GM10266 (cell line): ENCODE measurements at regions not wholly inside any gene's neighbourhood (a gene's known extent, or its start where the extent isn't known, plus 50 kb on each side); places are given as distances from the start of the nearest gene placed in this dataset.

ENCODE experiments used
- DNase-seq: peaks from one replicate; pipeline ENCODE4 v3.0.0; 2012; ENCODE audit errors: extremely low spot score
- TF ChIP-seq, protein P1 (sequence below): IDR thresholded peaks from 2 replicates; pipeline ENCODE4 v1.5.1; 2012; ENCODE audit warnings: mild to moderate bottlenecking, low read depth; ENCODE audit not compliant: control insufficient read depth, insufficient read depth; ENCODE audit errors: missing control alignments

DNA sequence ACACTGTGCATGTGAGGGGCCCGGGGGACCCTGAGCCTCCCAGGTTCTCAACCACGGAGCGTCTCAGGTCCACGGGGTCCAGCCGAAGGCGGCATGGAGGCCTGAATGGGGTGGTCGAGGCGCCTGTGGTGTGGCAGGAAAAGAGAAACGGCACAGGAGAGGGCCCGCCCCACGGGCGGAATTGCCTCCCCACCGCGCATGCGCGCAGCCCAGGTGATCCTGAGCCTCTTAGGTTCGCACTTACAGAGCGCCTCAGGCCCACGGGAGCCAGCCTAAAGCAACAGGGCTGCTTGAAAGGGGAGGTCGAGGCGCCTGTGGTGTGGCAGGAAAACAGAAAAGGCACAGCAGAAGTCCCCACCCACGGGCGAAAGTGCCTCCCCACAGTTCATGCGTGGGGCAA is 311.0 kb downstream of the ALG10 start:
- DNase-seq = no peak
- TF ChIP-seq, protein P1, sequence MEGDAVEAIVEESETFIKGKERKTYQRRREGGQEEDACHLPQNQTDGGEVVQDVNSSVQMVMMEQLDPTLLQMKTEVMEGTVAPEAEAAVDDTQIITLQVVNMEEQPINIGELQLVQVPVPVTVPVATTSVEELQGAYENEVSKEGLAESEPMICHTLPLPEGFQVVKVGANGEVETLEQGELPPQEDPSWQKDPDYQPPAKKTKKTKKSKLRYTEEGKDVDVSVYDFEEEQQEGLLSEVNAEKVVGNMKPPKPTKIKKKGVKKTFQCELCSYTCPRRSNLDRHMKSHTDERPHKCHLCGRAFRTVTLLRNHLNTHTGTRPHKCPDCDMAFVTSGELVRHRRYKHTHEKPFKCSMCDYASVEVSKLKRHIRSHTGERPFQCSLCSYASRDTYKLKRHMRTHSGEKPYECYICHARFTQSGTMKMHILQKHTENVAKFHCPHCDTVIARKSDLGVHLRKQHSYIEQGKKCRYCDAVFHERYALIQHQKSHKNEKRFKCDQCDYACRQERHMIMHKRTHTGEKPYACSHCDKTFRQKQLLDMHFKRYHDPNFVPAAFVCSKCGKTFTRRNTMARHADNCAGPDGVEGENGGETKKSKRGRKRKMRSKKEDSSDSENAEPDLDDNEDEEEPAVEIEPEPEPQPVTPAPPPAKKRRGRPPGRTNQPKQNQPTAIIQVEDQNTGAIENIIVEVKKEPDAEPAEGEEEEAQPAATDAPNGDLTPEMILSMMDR = no peak

DNA sequence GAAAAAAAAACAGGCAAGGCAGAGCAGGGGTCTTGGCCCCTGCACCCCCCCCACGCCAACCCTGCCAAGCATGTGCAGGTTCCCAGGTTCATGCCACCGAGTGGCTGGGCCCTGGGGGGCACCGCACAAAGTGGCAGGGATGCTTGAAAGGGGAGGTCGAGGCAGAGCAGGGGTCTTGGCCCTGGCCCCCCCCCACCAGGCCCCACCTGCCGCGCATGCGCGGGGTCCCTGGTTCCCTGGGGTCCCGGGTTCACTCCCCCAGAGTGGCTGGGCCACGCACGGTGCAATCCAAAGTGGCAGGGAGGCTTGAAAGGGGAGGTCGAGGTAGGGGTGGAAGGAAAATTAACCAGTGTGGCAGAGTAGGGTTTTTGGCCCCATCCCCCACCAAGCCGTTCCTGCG is 312.2 kb downstream of the ALG10 start:
- TF ChIP-seq, protein P1 = no peak
- DNase-seq = no peak

DNA sequence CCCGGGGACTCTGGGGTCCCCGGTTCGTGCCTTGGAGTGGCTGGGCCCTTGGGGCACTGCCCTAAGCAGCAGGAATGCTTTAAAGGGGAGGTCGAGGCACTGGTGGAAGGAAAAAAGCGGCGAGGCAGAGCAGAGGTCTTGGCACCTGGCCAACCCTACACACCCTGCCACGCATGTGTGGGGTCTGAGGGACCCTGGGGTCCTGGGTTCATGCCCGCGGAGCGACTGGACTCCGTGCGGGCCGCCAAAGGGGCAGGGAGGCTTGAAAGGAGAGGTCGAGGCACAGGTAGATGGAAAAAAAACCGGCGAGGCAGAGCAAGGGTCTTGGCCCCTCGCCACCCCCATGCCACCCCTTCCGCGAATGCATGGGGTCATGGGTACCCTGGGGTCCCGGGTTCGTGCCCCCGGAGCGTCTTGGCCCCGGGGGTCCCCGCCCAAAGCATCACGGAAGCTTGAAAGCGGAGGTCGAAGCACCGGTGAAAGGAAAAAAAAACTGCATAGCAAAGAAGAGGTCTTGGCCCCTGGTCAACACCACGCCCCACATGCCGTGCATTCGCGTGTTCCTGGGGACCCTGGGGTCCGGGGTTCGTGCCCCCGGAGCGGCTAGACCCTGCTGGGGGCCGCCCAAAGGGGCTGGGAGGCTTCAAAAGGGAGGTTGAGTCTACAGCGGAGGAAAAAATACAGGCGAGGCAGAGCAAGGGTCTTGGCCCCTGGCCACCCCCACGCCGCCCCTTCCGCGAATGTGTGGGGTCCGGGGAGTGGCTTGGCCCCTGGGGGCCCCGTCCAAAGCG is 312.9 kb downstream of the ALG10 start:
- no peak for DNase-seq
- TF ChIP-seq, protein P1 = no peak

DNA sequence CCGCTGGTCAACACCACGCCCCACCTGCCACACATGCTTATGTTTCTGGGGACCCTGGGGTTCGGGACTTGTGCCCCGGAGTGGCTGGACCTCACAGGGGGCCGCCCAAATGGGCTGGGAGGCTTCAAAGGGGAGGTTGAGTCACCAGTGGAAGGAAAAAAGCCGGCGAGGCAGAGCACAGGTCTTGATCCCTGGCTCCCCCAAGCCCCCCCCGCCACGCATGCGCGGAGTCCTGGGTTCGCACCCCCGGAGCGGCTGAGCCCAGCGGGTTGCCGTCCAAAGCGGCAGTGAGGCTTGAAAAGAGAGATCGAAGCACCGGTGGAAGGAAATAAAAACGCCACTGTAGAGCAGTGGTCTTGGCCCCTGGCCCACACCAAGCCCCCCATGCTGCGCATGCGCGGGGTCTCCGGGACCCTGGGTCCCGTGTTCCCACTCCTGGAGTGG is 313.5 kb downstream of the ALG10 start:
- TF ChIP-seq, protein P1 = no peak
- DNase-seq = no peak

DNA sequence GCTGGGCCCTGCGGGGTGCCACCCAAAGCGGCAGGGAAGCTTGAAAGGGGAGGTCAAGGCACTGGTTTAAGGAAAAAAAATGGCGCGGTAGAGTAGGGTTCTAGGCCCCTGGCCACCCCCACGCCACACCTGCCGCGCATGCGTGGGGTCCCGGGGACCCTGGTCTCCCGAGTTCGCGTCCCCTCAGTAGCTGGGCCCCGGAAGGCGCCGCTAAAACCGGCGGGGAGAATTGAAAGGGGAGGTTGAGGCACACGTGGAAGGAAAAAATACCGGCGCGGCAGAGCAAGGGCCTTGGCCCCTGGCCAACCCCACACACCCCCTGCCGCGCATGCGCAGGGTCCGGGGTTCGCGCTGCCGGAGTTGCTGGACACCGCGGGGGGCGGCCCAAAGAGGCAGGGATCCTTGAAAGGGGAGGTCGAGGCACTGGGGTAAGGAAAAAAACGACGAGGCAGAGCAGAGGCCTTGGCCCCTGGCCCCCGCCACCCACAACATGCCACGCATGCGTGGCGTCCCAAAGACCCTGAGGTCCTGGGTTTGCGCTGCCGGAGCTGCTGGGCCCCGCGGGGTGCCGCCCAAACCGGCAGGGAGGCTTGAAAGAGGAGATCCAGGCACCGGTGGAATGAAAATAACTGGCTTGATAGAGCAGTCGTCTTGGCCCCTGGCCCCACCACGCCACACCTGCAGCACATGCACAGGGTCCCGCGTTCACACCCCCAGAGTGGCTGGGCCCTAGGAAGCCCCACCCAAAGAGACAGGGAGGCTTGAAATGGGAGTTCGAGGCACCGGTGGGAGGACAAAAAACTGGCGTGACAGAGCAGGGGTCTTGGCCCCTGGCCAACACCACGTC is 314.5 kb downstream of the ALG10 start:
- DNase-seq = no peak
- TF ChIP-seq, protein P1 = no peak

DNA sequence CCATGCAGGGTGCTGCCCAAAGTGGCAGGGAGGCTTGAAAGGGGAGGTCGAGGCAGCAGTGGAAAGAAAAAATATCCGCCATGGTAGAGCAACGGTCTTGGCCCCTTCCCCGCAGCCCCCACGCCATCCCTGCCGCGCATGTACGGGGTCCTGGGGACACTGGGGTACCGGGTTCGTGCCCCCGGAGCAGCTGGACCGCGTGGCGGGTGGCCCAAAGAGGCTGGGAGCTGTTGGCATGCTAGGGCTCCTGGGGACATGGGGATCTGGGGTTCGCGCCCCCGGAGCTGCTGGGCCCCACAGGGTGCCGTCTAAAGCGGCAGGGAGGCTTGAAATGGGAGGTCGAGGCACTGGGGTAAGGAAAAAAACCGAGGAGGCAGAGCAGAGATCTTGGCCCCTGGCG is 316.5 kb downstream of the ALG10 start:
- TF ChIP-seq, protein P1 = no peak
- no peak for DNase-seq

DNA sequence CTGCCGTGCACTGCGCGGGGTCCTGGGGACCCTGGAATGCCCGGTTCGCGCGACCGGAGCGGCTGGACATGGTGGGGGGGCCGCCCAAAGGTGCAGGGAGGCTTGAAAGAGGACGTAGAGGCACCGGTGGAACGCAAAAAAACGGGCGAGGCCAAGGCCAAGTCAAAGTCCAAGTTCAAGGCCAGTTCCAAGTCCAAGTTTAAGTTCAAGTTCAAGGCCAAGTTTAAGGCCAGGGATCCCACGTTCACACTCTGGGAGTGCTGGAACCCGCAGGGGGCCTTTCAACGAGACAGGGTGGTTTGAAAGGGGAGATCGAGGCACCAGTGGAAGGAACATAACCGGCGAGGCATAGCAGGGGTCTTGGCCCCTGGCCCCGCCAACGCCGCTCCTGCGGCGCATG is 317.6 kb downstream of the ALG10 start:
- TF ChIP-seq, protein P1 = no peak
- DNase-seq = no peak
